ENCODE measurements at regions not wholly inside any gene's neighbourhood (a gene's known extent, or its start where the extent isn't known, plus 50 kb on each side); places are given as distances from the start of the nearest gene placed in this dataset.
"Not testable (repeated sequence)": the region's sequence is repeated elsewhere in the genome, so short reads cannot be mapped to it uniquely, and the experiment has no call there.

GRCh38 chr5:40431734-40432133, 248.0 kb upstream of the PTGER4 start:
- H3K4me1 Mint-ChIP-seq, result peaks cover 70% of the 10 kb centered on the region
- no peak overlapping the region for H3K4me3 Mint-ChIP-seq

GRCh38 chr5:40430101-40430710, 249.5 kb upstream of the PTGER4 start:
- CTCF ChIA-PET, result interaction anchor here (1.0 to 4.1 kb wide), 4 partner anchors 11 to 256 kb away, joined by 4 to 25 read pairs (median 8); no protein-coding TSS in a partner anchor
- peaks cover 7% of the 10 kb centered on the region for H3K9me3 Mint-ChIP-seq (ENCODE audit: low read depth)
- ATAC-seq (no peak), DNase-seq (no peak)
- peaks cover 58% of the 10 kb centered on the region for H3K4me1 Mint-ChIP-seq
- H3K27ac Mint-ChIP-seq, result peak overlapping the region; percentile 89
- H3K4me3 Mint-ChIP-seq, result peak overlapping the region; percentile 7
- no peaks in the 10 kb centered on the region for H3K27me3 Mint-ChIP-seq
- peaks cover 39% of the 10 kb centered on the region for H3K36me3 Mint-ChIP-seq

More at GRCh38 chr5:40431734-40432133, 248.0 kb upstream of the PTGER4 start:
- Mint-ChIP-seq H3K27me3 (no peaks in the 10 kb centered on the region), H3K9me3 (ENCODE audit: low read depth) (no peaks in the 10 kb centered on the region), H3K36me3 (peaks cover 34% of the 10 kb centered on the region), H3K27ac (no peak overlapping the region)
- CTCF ChIA-PET, result interaction anchor here (0.9 to 4.1 kb wide), 3 partner anchors 22 to 254 kb away, joined by 3 to 25 read pairs (median 4); no protein-coding TSS in a partner anchor
- DNase-seq (no peak), ATAC-seq (no peak)

- peaks cover 8% of the 10 kb centered on the region for H3K9me3 Mint-ChIP-seq (ENCODE audit: low read depth)
- DNase-seq (peak; percentile 62), ATAC-seq (peak; percentile 84)
- CTCF ChIA-PET, result interaction anchor here (1.9 to 4.1 kb wide), 3 partner anchors 19 to 257 kb away, joined by 6 to 25 read pairs (median 9); no protein-coding TSS in a partner anchor
- H3K4me1 Mint-ChIP-seq, result peaks cover 51% of the 10 kb centered on the region
- peak overlapping the region; percentile 7 for H3K4me3 Mint-ChIP-seq
- no peaks in the 10 kb centered on the region for H3K27me3 Mint-ChIP-seq
- peak overlapping the region; percentile 89 for H3K27ac Mint-ChIP-seq
- peaks cover 34% of the 10 kb centered on the region for H3K36me3 Mint-ChIP-seq
Measured at GRCh38 chr5:40429258-40430100, 250.2 kb upstream of the PTGER4 start.

GRCh38 chr5:40428815-40429214, 250.9 kb upstream of the PTGER4 start:
- Mint-ChIP-seq H3K9me3 (ENCODE audit: low read depth) (peaks cover 11% of the 10 kb centered on the region), H3K27me3 (no peaks in the 10 kb centered on the region), H3K27ac (peak overlapping the region; percentile 89), H3K4me3 (no peak overlapping the region), H3K36me3 (peaks cover 35% of the 10 kb centered on the region), H3K4me1 (peaks cover 47% of the 10 kb centered on the region)
- DNase-seq, result no peak
- ATAC-seq, result no peak
- CTCF ChIA-PET, result interaction anchor here (1.5 to 2.3 kb wide), 3 partner anchors 9 to 257 kb away, joined by 4 to 12 read pairs (median 6); no protein-coding TSS in a partner anchor

GRCh38 chr5:40428126-40428525, 251.6 kb upstream of the PTGER4 start:
- H3K27me3 Mint-ChIP-seq, result no peaks in the 10 kb centered on the region
- no peak overlapping the region for H3K4me3 Mint-ChIP-seq
- peak overlapping the region; percentile 89 for H3K27ac Mint-ChIP-seq
- CTCF ChIA-PET, result interaction anchor here (0.7 to 1.6 kb wide), 5 partner anchors 9 to 38 kb away, joined by 3 to 12 read pairs (median 4); no protein-coding TSS in a partner anchor
- peaks cover 43% of the 10 kb centered on the region for H3K4me1 Mint-ChIP-seq
- DNase-seq (peak; percentile 57), ATAC-seq (peak; percentile 38)
- H3K36me3 Mint-ChIP-seq, result peaks cover 37% of the 10 kb centered on the region
- peaks cover 11% of the 10 kb centered on the region for H3K9me3 Mint-ChIP-seq (ENCODE audit: low read depth)

- H3K4me3 Mint-ChIP-seq; H3K4me1 Mint-ChIP-seq; ATAC-seq; H3K9me3 Mint-ChIP-seq (ENCODE audit: low read depth); H3K27ac Mint-ChIP-seq; CTCF ChIA-PET; DNase-seq; H3K27me3 Mint-ChIP-seq: not testable (repeated sequence)
- H3K36me3 Mint-ChIP-seq, result peaks cover 32% of the 10 kb centered on the region
Measured at GRCh38 chr5:40417046-40417810, 262.5 kb upstream of the PTGER4 start.

GRCh38 chr5:40416588-40416987, 263.1 kb upstream of the PTGER4 start:
- CTCF ChIA-PET, result no interaction called here
- no peak for ATAC-seq
- H3K27ac Mint-ChIP-seq, result no peak overlapping the region

GRCh38 chr5:40416098-40416497, 263.6 kb upstream of the PTGER4 start:
- no peak for ATAC-seq
- H3K27ac Mint-ChIP-seq, result no peak overlapping the region
- peaks cover 31% of the 10 kb centered on the region for H3K36me3 Mint-ChIP-seq
- peaks cover 6% of the 10 kb centered on the region for H3K4me1 Mint-ChIP-seq
- no peak overlapping the region for H3K4me3 Mint-ChIP-seq
- peaks cover 2% of the 10 kb centered on the region for H3K27me3 Mint-ChIP-seq
- H3K9me3 Mint-ChIP-seq (ENCODE audit: low read depth), result peaks cover 3% of the 10 kb centered on the region
- no peak for DNase-seq
- CTCF ChIA-PET, result interaction anchor here (0.6 to 1.6 kb wide), 2 partner anchors 10 to 522 kb away, joined by 3 read pairs; no protein-coding TSS in a partner anchor

More at GRCh38 chr5:40416588-40416987, 263.1 kb upstream of the PTGER4 start:
- DNase-seq, result no peak
- peaks cover 6% of the 10 kb centered on the region for H3K9me3 Mint-ChIP-seq (ENCODE audit: low read depth)
- no peak overlapping the region for H3K4me3 Mint-ChIP-seq
- H3K36me3 Mint-ChIP-seq, result peaks cover 32% of the 10 kb centered on the region
- peaks cover 1% of the 10 kb centered on the region for H3K4me1 Mint-ChIP-seq
- H3K27me3 Mint-ChIP-seq, result peaks cover 2% of the 10 kb centered on the region

GRCh38 chr5:40414922-40415321, 264.8 kb upstream of the PTGER4 start:
- Mint-ChIP-seq H3K27ac (no peak overlapping the region), H3K4me1 (peaks cover 17% of the 10 kb centered on the region), H3K9me3 (ENCODE audit: low read depth) (peaks cover 3% of the 10 kb centered on the region), H3K36me3 (peaks cover 23% of the 10 kb centered on the region), H3K4me3 (no peak overlapping the region), H3K27me3 (peaks cover 1% of the 10 kb centered on the region)
- no peak for ATAC-seq
- no peak for DNase-seq
- CTCF ChIA-PET, result interaction anchor here (1.6 kb wide), 1 partner anchor 9 kb away, joined by 3 read pairs; no protein-coding TSS in a partner anchor

- no peak for DNase-seq
Measured at GRCh38 chr5:40413743-40414142, 266.0 kb upstream of the PTGER4 start.

GRCh38 chr5:40412771-40413170, 266.9 kb upstream of the PTGER4 start:
- Mint-ChIP-seq H3K36me3 (peaks cover 11% of the 10 kb centered on the region), H3K4me3 (no peak overlapping the region), H3K4me1 (peaks cover 32% of the 10 kb centered on the region), H3K27ac (no peak overlapping the region), H3K9me3 (ENCODE audit: low read depth) (peaks cover 3% of the 10 kb centered on the region), H3K27me3 (no peaks in the 10 kb centered on the region)
- ATAC-seq (no peak), DNase-seq (no peak)
- CTCF ChIA-PET, result interaction anchor here (0.7 to 5.2 kb wide), 3 partner anchors 13 to 20 kb away, joined by 3 to 25 read pairs (median 3); no protein-coding TSS in a partner anchor

More at GRCh38 chr5:40413743-40414142, 266.0 kb upstream of the PTGER4 start:
- no peaks in the 10 kb centered on the region for H3K27me3 Mint-ChIP-seq
- H3K4me3 Mint-ChIP-seq, result no peak overlapping the region
- peaks cover 3% of the 10 kb centered on the region for H3K9me3 Mint-ChIP-seq (ENCODE audit: low read depth)
- H3K27ac Mint-ChIP-seq, result no peak overlapping the region
- H3K4me1 Mint-ChIP-seq, result peaks cover 26% of the 10 kb centered on the region
- peaks cover 15% of the 10 kb centered on the region for H3K36me3 Mint-ChIP-seq
- CTCF ChIA-PET, result no interaction called here
- no peak for ATAC-seq

- Mint-ChIP-seq H3K4me1 (peaks cover 46% of the 10 kb centered on the region), H3K9me3 (ENCODE audit: low read depth) (no peaks in the 10 kb centered on the region), H3K27ac (peak overlapping the region; percentile 93), H3K36me3 (peaks cover 12% of the 10 kb centered on the region), H3K4me3 (peak overlapping the region; percentile 66), H3K27me3 (no peaks in the 10 kb centered on the region)
- CTCF ChIA-PET, result interaction anchor here (1.3 to 5.2 kb wide), 7 partner anchors 10 to 275 kb away, joined by 3 to 25 read pairs (median 4); no protein-coding TSS in a partner anchor
- ATAC-seq, result no peak
- DNase-seq, result no peak
Measured at GRCh38 chr5:40410964-40411635, 268.6 kb upstream of the PTGER4 start.

Measured in activated CD8-positive, alpha-beta memory T cell treated with anti-CD3 and anti-CD28 coated beads, Interleukin-2, amount 10 ng/mL, durations not matched to agents 7 days and 5 days (primary cell).